ENCODE measurements at regions not wholly inside any gene's neighbourhood (a gene's known extent, or its start where the extent isn't known, plus 50 kb on each side); places are given as distances from the start of the nearest gene placed in this dataset.

DNA sequence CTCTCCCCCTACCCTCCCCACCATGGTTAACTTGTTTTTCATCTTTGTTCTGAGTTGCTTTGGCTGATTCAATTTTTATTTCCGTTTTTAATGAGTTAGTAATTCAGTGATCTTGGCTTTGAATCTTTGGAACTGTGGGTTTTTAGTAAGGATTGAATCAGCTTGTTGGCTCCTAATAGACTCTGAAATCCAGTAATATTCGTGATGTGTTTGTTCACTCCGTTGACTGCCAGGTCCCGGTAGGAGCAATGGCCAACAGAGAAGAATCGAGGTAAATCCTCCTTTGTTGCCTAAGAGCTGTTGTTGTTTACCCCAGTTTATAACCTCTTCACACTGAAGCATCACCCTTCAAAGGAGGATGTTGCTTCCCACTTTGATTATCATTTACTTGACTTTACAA lies 92.7 kb downstream of the PCSK1 start:
- DNase-seq: no peak

DNA sequence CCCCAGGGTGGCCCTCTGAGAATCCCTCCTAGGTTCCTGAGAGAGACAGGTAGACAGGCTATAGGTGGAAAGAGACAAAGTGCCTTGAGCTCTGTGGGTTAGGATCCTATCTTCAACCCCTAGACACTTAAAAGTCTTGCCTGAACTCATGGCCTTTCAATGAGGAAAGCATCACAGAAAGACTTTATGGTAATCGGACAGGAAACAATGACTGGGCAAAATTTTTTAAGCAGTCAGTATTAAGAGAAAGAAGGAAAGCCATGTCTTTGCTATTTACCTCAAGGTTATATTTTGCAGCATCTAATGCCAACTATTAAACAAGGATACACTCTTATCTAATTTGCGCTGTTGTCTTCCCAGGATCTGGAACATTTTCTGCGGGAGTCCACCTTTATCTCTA lies 93.2 kb downstream of the PCSK1 start:
- DNase-seq: no peak

DNA sequence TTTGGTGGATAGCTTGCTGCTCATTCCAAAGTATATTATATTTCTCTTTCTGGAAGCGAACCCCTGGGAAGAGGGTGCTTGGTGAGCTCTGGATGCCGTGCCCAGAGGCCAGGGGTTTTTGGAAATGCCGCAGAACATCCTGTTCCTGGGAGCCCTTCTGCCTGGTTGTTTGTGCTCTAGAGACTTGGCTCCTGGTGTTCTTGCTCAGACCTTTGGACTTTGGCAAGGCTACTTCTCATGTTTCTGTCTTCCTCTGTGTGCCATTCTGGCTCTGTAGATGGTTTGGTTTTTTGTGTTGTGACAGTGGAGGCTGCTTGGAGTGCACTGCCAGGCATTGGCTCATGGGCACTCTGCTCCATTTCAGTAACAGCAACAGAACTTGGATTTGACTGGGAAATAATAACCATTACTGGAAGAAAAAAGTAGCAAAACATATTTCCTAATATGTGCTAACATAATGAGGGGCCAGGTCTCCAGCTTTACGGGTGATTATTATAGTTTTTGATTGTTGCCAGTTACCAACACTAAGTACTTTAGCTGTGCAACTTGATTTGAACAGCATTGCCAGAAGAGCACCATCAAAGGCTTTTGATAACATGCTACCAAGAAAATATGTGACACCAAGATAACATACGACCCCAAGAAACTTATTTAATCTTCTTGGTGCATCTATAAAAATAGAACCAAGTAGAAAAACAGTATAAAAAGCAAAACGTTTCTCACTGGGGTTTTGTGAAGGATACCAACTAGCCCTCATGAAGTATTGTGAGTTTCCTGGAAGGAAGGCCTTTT lies 94.2 kb downstream of the PCSK1 start:
- no peak for DNase-seq

DNA sequence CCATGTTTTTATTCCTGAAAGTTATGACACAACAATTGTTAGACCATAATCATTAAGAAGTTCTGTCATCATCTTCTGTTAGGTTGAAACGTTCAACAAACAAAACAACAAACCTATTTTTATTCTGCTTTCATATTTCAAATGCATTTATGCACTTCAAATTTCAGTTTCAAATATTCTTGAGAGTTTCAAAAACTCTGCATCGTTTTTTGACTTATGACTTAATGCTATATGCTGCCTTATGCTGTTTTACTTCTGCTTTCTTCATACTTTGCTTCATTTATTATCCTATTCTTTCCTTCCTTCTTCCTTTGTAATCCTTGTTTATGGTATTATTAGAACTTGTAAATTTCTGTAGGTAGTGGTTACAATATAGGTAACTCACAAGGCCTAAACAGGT lies 95.0 kb downstream of the PCSK1 start:
- DNase-seq: no peak

DNA sequence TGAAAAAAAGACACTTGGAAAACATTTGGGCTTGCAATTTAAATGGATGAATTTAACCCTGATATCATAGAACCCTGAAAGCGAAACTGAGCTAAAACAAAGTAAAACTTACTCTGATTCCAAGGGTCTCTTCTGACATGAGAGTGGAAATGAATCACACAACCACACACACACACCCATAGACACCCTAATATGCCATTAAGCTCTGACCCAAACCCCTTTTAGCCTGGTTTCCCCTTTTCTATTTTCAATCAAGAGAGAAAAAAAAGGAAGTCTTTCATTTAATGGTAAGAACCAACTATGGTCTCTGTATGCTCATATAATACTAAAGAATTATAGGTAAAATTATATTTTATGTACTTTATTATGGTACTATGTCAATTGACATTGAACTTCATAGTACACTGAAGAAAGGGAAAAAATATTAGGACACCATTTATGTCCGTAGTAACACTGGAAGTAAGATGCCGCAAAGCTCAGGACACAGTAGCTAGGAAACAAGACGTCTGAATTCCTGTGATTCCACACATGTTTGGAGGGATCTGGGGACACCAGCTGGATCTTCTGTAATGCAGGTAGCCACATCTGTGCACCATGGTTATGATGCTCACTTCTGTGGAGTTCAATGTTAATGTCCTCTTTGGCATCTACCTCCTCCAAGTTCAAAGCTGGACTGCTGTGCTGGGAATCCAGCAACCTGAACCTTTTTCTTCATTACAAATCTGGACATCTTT lies 95.8 kb downstream of the PCSK1 start:
- no peak for DNase-seq

DNA sequence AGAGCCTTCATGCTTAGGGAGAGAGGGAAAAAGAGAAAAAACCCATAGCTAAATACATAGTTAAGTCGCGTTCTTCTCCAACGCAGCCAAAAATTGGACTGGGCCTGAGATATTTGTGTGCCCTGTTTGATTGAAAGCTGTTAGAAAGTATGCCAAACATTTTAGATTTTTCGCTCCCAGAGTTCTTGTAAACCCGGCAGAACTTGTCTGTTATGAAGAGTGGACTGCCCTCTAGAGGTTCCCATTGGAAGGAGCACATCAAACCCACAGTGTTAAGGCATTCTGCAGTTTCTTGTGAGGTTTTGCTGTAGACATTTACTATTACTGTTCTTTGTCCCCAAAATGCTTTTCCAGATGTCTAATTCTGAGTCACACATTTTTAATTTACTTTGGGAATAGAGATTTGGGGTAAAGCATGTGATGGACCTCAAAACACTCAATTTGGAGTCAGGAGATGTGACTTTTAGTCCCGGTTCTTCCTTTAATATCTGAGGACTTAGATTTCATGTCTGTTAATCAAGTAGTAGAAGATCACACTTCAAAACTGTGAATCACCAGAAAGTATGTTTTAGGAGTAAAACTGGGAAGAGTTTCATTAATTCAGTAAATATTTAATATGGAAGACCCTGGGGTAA lies 96.6 kb downstream of the PCSK1 start:
- peak; percentile 83 for DNase-seq

DNA sequence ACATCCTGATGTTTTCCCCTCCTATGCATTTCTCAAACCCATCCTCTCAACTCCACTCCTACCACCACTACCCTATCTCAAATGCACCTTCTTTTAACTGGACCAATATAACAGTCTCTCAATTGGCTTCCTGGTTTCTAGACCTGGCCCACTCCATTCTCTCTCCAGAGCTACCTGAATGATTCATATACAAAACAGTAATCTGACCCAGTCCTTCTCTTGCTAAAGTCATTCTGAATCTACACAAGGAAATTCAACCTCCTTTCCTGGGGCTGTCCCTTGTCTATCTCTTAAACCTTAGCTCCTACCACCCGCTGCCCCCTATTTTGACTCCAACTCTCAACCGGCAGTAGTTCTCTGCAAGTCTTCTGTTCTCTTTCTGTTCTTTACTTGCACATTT lies 97.2 kb downstream of the PCSK1 start:
- DNase-seq: no peak

DNA sequence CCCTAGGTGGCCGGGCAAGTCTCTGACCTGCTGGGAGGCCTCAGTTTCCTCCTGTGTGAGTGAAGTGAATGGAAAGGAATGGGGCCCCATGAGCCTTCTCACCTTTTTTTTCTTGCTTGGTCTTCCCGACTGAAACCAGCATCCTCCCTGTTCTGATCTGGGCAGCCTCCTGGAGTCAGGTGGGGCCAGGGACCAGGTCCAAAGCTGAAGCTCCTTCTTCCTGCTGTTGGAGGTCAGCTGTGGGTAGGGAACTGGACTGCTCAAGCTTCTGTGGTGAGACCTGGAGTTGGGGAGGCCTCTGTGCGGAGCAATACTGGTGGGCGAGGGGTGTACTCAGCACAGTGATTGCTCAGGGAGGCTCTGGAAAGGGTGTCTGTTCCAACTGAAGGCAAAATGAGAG lies 99.7 kb downstream of the PCSK1 start:
- DNase-seq: no peak

DNA sequence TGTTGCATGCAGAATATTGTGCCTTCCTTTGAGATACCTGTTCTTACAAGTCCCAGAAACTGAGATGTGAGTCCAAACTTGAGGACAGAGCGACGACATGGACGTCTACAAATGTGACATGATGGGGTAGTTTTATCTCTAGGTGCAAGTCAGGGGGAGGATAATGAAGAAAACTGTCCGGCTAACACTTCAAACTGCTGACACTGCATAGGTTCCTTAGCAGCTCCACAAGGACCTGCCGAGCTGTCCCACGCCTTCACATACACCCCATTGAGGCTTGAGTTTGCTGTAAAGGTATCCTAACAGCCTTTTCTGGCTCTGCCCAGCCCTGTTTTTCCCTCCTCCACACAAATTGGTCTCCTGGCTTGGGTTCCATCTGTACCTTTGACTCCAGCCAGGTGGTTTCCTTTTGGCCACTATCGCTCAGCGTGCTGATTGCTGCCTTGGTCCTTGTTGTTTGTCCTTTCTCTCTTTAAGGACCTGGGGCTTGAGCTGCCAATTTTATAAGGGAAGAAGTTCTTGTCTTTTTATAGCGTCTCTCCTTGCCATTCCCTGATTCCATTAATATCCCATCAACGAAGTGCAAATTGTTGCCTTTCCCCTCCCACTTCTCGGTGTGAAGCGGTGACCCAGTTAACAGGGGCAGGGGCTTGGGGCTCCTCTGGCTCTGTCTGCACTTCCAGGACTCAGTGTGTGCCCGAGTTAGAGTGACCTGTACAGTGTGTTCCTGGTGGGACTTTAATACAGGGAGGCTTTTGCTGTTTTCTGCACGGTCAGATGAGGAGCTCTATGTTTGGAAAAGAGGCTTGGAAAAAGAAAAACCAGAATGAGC lies 100.3 kb downstream of the PCSK1 start:
- no peak for DNase-seq

DNA sequence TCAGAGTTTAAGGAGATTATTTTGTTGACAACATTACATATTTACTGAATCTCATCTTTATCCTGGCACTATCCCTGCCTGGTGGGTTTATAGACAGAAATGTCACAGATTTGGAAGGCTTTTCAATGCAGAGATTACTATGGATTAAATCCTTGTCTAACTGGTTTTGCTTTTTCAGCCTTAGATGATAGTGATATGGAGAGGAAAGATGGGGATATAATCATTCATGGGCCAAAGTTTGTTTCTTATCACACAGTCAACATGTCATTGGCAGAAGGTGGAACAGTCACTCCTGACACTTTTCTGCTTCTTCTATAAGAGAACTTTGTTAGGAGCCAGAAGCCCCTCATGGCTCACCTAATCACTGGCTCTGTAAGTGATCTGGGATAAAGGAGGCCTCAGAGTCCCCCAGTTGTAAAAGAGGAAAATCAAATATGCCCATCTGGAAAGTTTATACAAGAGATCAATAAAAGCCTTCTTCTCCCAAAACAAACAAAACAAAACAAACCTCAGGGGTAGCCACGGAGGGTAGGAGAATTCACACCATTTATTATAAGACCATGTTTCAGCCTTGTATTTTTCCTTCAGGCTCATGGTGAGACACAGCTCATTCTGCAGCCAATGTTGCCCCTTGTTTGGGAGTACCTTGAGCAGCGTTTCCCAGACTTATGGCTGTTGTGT lies 101.2 kb downstream of the PCSK1 start:
- no peak for DNase-seq

DNA sequence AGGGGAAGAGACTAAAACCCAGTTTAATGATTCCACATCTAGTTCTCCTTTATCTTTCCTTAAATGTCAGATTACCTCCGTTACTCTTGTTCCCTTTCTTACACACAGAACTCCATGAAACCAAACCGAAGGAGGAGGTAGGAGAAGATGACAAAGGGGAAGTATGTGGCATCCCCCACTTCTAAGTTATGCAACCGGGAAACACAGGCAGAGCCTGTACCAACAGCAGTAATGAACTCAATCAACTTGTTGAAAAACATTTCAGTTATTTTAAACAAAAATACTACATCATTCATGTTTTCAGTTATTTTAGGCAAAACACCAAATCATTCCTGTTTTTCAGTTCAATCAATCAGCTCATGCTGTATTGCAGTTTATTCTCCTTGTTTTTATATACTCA lies 101.8 kb downstream of the PCSK1 start:
- DNase-seq: no peak

DNA sequence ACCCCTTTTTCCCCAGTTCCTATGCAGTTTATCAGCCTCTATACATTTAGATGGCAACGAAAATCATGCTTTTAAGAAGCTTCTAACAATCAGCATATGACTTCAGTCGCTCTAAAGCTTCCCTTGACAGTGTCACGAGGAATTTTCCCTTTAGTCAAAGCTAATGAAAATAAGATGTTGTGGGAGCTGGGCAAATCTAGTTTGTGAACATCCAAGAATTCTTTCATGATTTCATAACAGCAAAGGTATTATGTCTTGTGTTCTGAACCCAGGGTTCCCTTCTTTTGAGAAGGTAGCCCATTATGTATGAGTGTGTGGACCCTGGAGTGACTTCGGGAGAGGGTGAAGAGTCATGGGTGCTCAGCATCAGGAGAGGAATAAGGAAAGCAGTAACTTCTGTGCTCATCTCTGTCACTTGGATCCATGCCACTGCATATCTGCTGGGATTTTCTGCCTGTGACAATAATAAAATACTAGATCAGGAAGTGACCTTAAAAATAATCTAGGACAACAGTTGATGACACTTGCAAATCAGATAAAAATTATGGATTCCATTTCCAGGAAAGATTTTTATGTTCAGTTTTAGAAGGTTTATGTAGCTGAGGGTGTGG lies 102.4 kb downstream of the PCSK1 start:
- no peak for DNase-seq

DNA sequence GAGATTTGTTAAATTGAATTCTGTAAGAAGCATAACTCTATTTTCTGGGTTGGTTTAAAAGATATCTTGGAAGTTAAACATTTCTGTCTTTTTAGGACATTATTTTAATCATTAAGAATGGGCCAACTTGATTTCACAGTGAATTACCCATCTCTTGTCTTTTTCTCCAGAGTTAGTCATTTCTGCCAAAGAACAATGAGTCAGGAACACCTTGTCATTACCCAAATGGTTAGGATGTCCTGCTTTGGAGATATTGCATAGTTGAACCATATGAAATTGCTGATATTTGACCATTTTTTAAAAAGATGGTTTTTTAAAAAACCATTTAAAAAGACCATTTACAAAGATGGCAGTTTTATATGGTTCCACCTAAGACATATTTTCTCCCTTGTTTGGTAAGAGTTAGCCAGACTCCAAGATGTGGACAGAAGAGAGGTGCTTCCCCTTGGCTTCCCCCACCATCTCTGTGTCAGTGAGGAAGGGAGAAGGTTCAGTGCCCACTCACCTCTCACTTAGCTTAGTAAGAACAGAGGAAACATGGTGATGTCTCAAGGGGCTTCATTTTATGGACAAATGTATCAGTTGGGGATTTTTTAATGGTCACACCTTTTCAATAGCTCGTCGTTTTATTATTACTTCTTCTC lies 103.0 kb downstream of the PCSK1 start:
- no peak for DNase-seq

DNA sequence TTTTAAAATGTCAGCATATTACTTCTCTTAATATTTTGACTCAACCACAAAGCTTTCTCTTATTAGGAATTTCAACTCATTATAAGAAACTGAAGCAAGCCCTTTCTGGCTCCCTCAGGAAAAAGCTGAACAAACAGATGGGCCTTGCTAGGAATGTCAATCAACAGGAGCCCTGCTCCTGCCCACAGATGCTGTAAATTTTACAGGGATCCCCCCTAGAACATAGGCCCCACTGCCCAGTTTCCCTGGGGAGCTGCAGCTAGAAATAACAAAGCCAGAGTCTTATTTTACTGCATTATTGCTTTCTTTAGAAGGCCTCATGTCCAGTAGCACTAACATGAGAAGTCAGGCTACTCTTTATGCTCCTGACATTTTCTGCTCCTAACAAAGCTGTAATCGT lies 103.8 kb downstream of the PCSK1 start:
- DNase-seq: no peak

DNA sequence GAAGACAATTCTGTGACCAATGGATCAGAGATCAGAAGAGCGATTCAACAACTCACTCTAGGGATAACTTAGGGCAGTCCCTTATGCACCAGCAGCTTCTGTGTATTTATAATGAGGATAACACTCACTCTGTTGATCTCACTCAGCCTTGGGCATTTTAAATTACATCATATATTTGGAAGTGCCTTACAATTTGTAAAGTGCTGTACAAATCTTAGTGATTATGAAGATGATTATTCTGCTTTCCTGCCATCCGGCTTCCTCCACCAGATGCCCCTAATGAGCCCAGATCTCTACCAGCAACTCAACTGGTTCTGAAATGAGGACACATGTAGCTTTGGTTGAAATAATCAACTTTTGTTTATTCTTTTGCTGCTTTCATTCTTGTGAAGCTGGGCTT lies 105.3 kb downstream of the PCSK1 start:
- DNase-seq: no peak

DNA sequence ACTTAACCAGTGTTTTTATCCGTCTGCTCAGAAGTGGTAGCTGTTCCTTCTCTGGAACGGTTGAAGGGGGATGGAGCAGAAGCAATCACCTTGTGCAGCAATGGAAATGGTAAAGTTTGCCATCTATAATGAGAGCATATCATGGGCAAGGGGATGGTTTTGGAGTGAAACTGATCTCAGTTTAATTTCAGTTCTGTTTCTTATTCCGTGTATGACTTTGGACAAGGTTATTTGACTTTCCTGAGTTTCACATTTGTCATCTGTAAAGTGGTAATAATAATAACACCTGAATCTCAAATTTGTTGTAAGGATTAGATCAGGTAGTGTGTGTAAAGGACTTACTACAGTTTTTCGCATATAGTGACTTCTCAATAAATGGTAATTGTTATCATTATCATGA lies 106.1 kb downstream of the PCSK1 start:
- no peak for DNase-seq

DNA sequence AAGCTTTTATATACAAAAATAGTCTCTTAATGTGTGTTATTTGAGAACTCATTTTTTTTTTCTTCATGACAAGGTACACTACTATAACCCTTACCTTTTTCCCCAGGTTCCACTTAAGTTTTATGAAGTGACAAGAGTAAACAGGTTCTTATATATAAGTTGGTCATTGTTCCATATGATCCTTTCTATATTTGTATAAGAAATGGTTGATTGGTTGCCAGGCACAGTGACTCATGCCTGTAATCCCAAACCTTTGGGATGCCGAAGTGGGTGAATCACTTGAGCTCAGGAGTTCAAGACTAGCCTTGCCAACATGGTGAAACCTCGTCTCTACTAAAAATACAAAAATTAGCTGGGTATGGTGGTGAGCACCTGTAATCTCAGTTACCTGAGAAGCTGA lies 108.3 kb downstream of the PCSK1 start:
- DNase-seq: no peak

DNA sequence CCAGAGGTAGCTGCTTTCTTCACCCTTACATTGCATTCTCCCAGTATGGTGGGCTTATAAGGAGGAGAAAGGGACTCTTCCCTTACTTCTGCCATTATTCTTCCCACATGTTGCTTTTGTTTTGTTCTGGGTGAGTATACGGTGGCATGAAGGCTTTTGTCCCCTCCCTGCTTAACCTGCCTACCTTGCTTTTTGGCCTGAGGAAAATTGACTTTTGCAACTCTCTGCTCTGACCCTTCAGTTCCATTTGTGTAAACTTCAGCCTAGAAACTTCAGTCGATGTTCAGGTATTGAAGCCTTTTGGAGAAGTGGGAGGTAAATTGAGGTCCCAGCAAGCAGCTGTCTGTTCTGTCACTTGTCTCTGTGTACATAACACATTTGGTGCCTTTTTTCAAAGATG lies 110.2 kb downstream of the PCSK1 start:
- no peak for DNase-seq

DNA sequence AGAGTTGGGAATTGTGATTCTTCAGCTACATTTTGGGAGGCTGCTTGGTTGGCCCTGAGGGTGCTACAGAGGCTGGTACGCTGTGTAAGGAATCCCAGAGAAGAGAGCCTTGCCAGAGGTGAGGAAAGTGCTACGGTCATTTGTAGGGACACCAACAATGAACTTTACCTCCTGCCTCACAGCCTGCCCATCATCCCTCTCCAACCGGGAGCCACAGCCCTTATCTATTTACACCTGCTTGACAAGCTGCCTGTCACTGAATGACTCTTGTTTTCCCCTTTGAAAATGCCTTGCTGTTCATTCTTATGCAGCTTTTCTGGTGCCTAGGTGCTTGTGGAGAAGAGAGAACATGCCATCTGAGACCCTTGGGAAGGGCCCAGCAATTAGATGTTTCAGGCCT lies 110.8 kb downstream of the PCSK1 start:
- no peak for DNase-seq

DNA sequence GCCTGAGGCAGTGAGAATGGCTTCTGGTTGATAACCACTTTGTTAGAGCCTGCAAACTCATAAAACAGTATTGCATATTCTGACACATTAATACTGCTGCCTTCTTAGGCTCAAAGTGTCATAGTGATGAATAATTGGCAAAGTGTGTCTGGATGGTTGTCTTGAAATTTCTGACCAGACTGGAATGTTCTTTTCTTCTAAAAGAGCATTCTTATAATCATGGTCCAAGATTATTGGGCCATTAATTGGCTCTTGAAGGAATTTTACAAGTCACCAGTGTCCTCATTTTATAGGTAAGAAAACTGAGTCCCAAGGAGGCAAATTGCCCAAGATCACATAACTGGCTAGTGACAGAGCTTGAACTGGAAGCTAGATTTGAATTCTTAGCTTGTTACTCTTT lies 111.7 kb downstream of the PCSK1 start:
- DNase-seq: no peak

DNA sequence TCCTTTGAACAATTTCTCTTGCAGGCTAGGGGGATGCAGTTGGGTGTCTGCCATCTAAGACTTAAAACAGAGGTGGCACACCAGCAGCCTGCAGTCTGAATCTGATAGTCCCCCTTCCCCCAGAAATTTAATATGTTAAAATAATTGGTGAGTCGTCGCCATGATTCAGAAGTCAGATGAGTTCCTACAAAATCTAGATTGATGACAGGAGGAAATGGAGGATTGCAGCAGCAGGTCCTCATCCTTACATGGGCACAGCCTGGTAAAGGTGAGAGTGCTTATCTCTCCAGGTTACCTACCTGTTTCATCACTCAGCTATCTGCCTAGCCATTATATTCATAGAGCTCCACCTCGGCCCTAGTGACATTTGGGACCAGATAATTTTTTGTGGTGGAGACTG lies 112.3 kb downstream of the PCSK1 start:
- DNase-seq: no peak
